A204.1 (cell line): ENCODE measurements at regions not wholly inside any gene's neighbourhood (a gene's known extent, or its start where the extent isn't known, plus 50 kb on each side); places are given as distances from the start of the nearest gene placed in this dataset.
"Not testable (repeated sequence)": the region's sequence is repeated elsewhere in the genome, so short reads cannot be mapped to it uniquely, and the experiment has no call there.

Experiments used
- FAIRE-seq: peaks from 2 replicates; lab custom pipeline; 2012; peaks lifted over from hg19 to GRCh38; lab: Jason Lieb, UNC

DNA sequence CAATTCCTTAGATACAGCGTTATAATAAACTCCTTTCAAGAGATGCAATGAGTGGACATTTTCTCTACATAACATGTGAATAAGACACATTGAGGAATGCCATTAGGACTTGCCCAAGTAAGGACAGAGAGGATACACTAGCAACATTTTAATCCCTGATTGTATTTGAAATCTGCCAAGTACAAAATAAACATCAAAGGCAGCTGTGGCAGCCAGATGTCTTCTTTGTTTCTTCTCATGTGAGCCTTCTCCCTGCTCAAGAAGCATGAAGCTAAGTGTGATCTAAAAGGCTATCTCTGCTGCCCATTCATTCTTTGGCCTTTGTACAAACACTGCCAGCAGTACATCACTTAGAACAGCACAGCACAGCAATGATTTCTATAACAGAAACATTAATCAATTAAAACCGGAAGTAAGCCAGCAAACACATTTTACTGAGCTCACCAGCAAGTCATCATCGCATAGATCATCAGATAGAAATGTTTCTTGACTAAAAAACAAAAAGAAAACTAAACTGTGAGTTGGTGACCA, 364.0 kb downstream of the CNTN6 start:
- no peak for FAIRE-seq

DNA sequence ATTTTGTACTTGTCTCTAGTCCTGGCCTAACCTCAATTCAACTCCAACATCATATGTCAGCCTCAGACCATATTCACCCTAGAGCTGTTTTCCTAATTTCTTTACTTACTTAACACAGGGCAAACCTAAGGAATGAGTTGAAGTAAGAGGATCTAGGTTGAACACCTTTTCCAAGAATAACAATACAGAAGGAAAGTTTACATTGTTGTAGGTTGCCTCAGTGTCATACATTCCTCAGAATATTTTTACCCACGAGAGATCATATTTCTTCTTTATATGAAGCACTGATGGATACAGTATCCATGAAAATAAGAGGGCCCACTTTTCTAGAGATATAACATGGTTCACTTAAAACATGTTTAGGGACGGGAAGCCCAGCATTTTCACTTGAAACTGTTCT, 369.5 kb downstream of the CNTN6 start:
- no peak for FAIRE-seq

DNA sequence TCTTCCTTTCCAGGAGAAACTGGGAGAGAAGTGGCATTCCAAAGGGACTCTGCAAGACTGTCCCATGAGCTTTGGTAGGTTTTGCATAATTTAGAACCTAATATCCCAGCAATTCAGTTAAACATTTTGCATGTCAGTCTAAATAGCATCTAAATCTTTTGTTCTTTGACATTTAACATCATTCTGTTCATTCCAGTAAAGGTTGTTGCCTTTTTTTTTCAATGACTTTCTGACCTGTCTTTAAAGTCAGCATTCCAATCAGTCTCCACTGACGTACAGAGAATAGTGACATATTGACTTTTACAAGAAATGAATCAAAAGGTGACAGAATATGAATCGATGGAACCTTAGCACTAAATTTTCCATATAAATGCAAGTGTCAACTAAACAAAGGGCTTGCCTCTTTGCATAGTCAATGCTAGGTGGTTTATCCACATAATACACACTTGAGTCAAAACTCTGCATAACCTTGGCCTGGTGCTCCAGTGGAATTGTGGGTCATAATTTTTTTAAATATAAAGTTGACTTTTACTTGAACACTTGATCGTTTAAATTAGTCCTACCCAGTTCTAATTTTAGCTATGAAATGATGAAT, 370.1 kb downstream of the CNTN6 start:
- no peak for FAIRE-seq

DNA sequence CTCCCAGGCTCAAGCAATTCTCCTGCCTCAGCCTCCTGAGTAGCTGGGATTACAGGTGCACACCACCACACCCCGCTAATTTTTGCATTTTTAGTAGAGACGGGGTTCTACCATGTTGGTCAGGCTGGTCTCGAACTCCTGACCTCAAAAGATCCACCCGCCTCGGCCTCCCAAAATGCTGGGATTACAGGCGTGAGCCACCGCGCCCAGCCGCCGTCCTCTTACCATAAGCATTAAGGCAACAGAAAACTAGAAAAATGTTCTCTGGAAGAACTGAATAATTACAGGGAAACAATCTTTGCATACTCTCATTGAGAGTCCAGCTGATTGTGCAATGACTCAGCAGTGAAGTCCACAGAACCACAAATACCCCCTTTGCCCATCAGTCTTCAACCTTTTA, 372.3 kb downstream of the CNTN6 start:
- not testable (repeated sequence) for FAIRE-seq

DNA sequence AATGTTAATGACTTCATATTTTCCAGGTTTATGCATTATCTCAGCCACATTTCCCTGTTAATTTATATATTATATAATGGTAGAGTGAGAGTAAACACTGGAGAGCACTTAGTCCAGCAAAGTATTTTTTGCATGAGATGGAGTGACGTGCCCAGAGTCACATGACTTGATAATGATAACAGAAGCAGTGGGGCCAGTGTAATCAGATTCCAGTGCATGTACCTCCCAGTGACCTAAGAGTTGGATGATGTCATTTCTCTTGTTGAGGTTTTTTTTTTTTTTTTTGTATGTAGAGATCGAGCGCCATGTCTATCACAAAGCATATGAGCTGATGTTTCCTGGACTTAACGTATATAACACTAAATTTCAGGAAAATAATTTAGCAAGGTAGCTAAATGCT, 375.3 kb downstream of the CNTN6 start:
- no peak for FAIRE-seq

DNA sequence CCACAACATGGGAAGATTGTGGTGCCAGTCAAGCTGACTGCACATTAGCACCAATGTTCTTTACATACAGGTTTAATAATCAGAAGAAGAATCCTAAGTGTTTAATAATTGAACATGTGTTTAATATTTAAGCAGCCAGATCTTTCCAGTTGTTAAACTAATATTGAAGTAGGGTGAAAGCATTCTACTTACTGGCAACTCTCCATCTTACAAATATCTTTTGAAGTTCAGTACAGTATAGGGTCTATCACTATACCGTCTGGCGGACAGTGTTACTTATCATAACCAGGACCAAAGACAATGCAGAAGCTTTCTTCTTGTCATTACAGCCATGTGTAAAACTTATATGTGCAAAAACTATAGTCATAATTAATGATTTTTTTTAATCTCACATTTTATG, 376.4 kb downstream of the CNTN6 start:
- FAIRE-seq: no peak

DNA sequence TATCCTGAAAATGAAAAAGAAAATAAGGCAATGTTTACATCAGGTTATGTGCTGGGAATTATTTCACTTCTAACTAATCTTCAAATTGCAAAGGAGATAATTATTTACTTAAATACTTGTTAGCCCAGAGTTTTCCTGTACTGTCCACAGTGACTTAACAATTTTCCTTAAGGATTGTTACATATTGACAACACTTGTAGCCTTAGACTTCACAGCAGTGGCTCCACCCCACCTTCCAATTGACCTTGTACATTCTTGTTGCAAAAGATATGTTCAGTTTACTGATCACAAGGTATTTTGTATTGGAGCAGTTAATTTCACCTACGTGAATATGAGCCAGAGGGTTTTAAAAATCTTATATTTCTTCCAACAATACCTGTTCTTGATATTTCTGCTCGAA, 376.9 kb downstream of the CNTN6 start:
- FAIRE-seq: no peak

DNA sequence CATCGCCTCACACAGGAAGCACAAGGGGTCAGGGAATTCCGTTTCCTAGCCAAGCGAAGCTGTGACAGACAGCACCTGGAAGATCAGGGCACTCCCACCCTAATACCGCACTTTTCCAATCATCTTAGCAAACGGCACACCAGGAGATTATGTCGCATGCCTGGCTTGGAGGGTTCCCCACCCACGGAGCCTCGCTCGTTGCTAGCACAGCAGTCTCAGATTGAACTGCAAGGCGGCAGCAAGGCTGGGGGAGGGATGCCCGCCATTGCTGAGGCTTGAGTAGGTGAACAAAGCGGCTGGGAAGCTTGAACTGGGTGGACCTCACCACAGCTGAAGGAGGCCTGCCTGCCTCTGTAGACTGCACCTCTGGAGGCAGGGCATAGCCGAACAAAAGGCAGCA, 384.8 kb downstream of the CNTN6 start:
- no peak for FAIRE-seq

DNA sequence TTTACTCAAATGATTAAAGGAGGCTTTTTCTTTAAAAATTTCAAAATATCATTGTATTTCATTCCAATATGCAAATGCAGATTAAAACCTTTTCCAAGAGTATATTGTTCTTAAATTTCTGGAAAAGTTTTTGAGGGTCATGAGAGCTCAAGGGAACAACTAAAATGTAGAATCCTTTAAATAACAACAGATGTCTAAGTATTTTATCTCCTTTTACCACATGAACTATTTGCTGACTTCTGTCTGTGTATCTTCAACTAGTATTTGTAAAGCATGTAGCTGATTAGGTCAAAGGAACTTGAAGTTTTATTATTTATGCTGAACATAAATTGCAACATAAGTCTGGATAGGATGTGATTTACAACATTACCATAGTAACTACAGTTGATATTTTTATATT, 402.6 kb downstream of the CNTN6 start:
- FAIRE-seq: no peak

DNA sequence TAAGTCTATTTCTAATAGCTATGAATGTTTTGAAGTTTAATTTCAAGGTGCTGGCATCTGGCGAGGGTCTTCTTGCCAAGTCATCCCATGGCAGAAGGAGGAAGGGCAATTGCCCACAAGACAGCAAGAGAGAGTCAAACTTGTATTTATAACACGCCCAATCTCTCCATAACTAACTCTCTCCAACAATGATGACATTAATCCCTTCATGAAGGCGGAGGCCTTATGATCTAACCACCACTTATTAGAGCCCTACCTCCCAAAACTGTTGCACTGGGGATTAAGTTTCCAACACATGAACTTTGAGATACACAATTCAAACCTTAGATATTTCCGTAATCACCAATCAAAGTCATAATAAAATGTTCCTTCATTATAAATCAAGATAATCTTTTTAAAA, 406.9 kb downstream of the CNTN6 start:
- no peak for FAIRE-seq

DNA sequence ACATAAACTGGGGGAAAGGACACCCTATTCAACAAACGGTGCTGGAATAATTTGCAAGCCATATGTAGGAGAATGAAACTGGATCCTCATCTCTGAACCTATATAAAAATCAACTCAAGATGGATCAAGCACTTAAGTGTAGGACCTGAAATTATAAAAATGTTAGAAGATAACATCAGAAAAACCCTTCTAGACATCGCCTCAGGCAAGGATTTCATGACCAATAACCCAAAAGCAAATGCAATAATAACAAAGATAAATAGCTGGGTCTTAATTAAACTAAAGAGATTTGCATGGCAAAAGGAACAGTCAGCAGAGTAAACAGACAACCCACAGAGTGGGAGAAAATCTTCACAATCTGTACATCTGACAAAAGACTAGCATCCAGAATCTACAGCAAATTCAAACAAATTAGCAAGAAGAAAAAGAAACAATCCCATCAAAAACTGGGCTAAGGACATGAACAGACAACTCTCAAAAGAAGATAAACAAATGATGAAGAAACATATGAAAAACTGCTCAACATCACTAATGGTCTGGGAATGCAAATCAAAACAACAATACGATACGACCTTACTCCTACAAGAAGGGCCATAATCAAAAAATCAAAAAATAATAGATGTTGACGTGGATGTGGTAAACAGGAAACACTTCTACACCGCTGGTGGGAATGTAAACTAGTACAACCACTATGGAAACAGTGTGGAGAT, 408.7 kb downstream of the CNTN6 start:
- no peak for FAIRE-seq

DNA sequence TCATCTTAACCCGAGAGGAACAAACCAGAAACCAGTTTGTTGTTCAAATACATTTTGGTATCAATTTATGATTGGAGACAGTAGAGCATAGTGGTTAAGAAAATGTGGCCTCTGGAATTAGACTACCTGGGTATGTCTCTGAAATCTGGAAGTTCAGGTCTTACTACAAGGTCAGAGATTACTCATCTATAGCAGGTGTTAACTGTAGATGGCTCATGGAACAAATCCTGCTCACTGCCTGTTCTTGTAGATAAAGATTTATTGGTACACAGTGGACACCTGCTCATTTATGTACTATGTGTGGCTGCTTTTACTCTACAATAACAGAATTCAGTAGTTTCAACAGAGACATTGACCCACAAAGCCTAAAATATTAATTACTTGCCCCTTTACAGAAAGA, 413.3 kb downstream of the CNTN6 start:
- no peak for FAIRE-seq

DNA sequence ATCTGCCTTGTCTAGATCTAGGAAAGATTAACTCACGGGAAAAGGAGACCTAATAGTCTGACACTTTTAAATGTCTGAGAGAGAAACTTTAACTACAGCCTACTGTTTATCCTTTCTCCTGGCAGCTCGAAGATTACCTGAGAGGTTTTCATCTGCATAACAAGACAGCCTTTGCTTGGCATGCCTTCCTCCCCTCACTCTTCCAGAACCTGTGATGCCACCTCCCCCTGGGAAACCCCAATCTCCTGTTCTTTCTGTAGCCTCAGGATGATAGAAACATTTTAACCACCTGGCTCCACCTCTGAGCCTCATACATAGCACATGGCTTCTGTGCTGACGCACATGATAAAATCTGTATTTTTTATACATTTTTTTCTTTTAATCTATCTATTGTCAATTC, 420.8 kb downstream of the CNTN6 start:
- FAIRE-seq: no peak

DNA sequence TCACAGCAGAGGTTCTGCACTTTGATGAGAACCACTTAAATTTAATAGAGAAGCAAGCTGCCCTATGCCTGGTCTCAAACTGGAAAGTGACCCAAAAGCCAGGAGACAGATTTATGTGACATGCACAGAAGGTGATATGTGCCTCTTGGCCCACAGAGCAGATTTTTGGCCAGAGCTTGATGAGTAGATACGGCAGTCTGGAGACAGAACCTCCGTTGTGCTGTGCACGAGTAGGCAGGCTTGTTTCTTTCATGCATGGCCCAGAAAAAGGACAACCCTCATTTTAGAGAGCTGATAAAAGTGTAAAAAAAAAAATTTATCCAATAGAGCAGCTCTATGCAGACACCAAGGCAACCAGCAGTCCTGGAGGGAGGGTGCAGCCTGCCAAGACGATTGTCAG, 423.1 kb downstream of the CNTN6 start:
- no peak for FAIRE-seq

DNA sequence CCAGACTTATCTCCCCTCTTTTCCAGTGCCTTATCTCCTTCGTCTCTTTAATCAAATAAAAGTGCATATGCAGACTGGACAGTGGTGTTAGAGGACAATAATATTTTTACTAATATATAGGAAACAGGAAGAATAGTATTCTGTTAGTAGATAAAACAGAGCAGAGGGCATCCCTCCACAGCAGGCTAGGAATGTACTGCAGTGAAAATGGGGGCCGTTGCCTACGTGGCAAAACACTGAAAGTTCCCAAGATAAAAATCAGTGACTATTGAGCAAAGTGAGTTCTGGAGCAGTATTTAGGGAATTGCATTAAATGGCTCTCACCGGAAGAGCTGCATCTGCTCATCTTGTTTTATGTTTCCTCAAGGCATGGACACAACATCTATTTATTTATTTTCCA, 435.0 kb downstream of the CNTN6 start:
- FAIRE-seq: no peak

DNA sequence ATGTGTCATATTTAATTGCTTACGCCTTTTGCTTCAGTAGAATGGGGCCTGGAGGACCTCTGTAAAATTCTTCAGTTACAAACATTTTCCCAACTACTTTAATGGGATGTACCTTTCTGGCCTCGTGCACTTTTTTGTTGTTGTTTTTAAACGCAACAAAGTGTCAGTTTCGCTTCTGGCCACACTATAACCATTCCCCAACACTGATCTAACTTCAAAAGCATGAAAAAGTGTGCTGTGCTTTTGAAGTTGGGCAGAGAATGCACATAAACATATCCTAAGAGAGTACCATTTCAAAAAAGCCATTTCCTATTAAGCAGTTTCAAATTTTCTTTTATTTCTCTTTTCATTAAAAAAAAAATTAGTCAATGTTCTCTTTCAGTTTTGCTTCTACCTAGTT, 435.8 kb downstream of the CNTN6 start:
- no peak for FAIRE-seq

DNA sequence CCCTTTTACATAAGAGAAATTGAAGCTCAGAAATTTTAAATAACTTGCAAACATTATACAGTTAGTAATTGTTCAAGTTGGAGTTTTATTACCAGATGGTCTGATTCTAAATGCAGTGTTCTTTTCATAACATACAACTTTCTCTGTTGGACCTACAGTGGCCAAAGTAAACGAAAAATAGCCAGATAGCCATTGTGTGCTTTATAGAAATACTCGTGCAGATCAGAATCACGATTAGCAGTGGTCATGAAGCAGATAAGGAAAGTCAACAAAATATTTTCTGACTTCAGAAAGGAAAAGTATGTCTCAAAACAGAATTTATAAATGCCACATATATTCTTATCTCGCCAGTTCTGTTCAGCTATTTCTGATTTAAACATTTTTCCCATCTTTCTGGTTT, 436.9 kb downstream of the CNTN6 start:
- no peak for FAIRE-seq

DNA sequence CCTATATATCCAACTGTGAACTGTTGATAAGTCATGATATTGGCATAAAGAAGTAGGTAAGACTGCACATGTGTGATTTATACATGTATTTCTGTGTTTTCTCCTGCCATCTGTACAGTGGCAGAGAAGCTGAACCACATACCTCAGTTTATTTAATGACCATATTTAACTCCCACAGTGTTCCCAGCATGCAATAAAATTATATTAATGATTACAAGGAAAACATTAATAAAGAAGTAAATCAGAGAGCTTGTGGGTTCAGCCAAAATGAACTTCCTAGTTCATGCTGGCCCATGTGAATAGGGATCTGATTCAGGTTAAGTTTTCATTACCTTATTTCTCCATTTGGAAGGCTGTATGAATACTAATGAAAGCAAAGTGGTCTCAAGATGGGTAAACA, 439.2 kb downstream of the CNTN6 start:
- FAIRE-seq: no peak

DNA sequence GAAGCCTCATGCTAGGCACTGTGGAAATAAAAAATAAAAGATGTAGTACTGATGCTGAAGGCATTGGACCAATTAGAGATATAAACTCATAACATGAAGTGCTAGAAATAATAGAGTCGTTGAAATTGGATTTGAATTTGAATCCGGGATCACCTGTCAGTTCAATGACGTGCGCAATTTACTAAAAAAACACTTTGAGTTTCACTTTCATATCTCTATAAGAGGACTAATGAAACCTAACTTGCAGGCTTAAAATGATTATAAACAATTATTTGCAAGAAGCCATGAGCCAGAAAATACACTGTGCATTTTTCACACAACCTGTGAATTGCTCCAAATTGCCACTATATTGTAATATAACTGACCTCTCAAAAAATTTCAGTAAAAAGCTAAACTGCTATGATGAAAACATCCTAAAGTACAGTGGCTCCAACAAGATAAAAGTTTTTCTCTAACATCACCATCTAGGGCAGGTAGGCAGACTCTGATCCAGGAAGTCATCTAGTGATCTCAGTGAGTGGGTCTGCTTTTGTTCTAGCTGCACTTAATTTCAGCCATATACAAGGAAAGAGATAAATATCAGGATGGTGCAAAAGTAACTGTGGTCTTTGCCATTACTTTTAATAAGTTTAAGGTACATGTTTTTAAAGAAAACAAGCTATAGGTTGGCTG, 440.2 kb downstream of the CNTN6 start:
- FAIRE-seq: no peak

DNA sequence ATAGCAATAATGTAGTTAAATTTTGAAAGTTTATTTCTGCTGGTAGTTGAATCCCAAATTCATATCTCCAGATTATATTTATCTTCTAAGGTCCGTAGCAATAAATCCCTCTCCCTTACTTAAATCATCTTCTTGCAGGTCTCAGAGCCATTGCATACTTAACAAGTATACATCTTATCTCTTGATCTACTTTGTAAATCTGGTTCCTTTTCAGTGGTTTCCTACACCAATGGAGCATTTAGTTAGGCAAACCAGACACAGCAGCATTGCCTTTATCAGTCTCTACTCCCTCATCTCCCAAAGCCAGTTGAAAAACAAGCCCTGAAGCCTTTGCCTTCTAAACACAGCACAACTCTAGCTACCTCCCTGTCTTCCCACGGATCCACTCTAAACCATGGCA, 440.9 kb downstream of the CNTN6 start:
- FAIRE-seq: no peak

DNA sequence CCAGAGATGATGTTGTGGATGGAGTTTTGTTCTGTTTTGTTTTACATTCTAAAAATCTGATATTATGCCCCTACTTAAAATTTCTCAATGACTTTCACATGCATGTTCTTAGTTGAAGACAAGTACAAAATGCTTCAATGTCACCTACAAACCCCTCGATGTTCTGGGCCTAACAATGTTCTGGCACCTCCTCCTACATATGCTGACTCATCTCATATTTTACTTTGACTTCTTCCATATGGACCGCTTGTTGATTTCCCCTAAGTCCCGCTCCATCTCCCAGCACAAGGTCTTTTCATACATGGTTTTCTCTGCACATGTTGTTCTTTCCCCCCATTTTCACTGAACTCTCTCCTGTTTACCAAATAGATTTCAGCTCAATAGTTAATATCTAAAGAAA, 441.4 kb downstream of the CNTN6 start:
- no peak for FAIRE-seq

DNA sequence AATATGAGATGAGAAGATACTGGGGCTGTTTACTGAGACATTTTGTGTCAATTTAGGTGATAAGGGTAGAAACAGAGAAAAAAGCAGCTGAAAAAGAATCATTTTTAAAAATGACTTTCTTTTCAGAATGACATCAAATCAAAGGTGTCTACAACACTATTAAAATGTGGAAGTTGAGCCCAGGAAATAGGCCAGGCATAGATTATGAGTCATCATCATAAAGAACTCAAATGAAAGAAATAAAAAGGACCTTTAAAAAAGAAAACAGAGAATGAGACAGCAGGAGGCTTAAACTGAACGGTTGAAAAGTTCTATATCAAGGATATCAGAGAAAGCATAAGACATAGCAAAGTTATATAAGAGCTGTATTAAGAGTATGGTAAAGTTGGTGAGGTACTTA, 442.5 kb downstream of the CNTN6 start:
- no peak for FAIRE-seq

DNA sequence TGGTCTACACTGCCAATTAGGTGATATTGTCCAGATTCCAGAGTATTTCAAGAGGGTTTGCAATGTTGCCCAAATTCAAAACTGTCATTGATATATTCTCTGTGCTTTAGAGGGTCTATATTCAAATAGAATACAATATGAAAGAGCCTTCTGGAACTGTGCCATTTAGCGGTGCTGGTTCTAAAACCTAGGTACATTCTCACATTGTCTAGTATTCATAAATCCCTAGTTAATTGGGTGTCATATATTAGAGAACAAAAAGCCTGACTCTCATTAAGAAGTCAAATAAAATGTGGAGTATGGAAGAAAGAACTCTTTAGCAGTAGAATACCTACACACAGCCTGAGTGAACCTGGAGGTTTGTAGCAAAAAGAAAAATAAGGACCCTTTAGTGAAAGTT, 447.9 kb downstream of the CNTN6 start:
- no peak for FAIRE-seq

DNA sequence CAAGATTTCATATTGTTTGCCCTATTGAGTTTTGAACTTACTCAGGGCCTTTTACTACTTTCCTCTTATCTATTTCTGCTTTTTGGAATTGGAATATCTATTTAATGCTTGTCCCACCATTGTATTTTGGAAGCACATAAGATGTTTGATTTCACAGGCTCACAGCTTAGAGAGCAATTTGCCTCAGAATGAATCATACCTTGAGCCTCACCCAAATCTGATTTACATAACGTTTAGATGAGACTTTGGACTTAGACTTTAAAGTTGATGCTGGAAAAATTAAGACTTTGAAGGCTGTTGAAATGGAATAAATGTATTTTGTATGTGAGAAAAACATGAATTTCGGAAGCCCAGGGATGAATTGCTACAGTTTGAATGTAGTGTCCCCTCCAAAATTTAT, 458.9 kb downstream of the CNTN6 start:
- FAIRE-seq: no peak
